Ishikawa (cell line): ENCODE measurements at regions not wholly inside any gene's neighbourhood (a gene's known extent, or its start where the extent isn't known, plus 50 kb on each side); places are given as distances from the start of the nearest gene placed in this dataset.

ENCODE experiments used
- CEBPB ChIP-seq: IDR thresholded peaks from 2 replicates; pipeline ENCODE4 v1.6.1; 2012
- CREB1 ChIP-seq: IDR thresholded peaks from 2 replicates; pipeline ENCODE4 v1.6.1; 2012; ENCODE audit warnings: low read depth
- EGR1 ChIP-seq: IDR thresholded peaks from 2 replicates; pipeline ENCODE4 v1.6.1; 2012
- EP300 ChIP-seq: IDR thresholded peaks from 2 replicates; pipeline ENCODE4 v1.6.1; 2012; ENCODE audit warnings: borderline replicate concordance
- FOXM1 ChIP-seq: IDR thresholded peaks from 2 replicates; pipeline ENCODE4 v1.6.1; 2012; ENCODE audit warnings: low read depth, borderline replicate concordance
- NFIC ChIP-seq: IDR thresholded peaks from 2 replicates; pipeline ENCODE4 v1.6.1; 2012
- RAD21 ChIP-seq: IDR thresholded peaks from 2 replicates; pipeline ENCODE4 v1.6.1; 2012; ENCODE audit warnings: low read depth
- TAF1 ChIP-seq: IDR thresholded peaks from 2 replicates; pipeline ENCODE4 v1.6.1; 2012; ENCODE audit warnings: low read depth, mild to moderate bottlenecking
- TCF12 ChIP-seq: IDR thresholded peaks from 2 replicates; pipeline ENCODE4 v1.6.1; 2012; ENCODE audit warnings: low read depth
- TEAD4 ChIP-seq: IDR thresholded peaks from 2 replicates; pipeline ENCODE4 v1.6.1; 2012
- YY1 ChIP-seq: IDR thresholded peaks from 2 replicates; pipeline ENCODE4 v1.6.1; 2012; ENCODE audit warnings: low read depth
- ZBTB7A ChIP-seq: IDR thresholded peaks from 2 replicates; pipeline ENCODE4 v1.6.1; 2012; ENCODE audit warnings: low read depth
- TF ChIP-seq, protein P1 (sequence below): IDR thresholded peaks from 2 replicates; pipeline ENCODE4 v1.6.1; 2012
- TF ChIP-seq, protein P2 (sequence below): IDR thresholded peaks from 2 replicates; pipeline ENCODE4 v1.6.1; 2012
- TF ChIP-seq, protein P3 (sequence below): IDR thresholded peaks from 2 replicates; pipeline ENCODE4 v1.6.1; 2012; ENCODE audit warnings: low read depth, mild to moderate bottlenecking

DNA sequence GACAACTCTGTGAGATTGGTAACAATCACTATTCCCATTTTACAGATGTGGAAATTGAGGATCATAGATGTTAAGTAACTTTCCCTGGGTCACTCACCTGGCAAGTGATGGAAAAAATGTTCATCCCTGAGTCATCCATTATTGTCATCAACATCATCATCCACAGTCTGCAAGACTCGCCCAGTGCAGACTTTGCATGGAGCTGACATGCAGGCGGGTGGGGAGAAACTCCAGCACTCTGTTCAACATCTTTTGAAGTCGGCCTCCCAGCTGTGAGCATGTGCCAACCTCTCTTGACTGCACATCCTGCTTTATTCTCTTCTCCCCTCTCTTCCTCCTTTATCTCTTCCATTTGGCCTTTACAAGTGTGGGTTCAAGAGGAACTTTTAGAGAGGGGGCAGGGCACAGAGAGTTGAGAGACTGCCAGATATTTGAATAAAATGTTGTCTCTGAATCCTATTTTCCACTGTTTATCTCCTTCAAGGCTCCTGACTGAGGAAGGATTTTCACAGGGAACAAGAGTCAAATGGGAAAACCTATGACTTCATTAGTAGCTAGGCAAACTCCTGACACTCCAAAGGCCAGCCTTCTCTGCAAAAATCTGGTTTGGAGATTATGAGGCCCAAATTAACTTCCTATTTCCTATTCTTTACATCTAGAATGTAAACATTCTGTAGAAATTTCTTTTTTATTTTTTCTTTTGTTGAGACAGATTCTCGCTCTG is 283.7 kb upstream of the PODXL start:
- TF ChIP-seq ZBTB7A (no peak), TEAD4 (no peak), RAD21 (no peak), TAF1 (no peak), YY1 (no peak), EGR1 (no peak), NFIC (no peak), EP300 (no peak), TCF12 (no peak), FOXM1 (no peak), CEBPB (no peak), CREB1 (no peak)
- TF ChIP-seq, protein P1, sequence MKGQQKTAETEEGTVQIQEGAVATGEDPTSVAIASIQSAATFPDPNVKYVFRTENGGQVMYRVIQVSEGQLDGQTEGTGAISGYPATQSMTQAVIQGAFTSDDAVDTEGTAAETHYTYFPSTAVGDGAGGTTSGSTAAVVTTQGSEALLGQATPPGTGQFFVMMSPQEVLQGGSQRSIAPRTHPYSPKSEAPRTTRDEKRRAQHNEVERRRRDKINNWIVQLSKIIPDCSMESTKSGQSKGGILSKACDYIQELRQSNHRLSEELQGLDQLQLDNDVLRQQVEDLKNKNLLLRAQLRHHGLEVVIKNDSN, result no peak
- TF ChIP-seq, protein P2, sequence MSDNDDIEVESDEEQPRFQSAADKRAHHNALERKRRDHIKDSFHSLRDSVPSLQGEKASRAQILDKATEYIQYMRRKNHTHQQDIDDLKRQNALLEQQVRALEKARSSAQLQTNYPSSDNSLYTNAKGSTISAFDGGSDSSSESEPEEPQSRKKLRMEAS, result no peak
- TF ChIP-seq, protein P3, sequence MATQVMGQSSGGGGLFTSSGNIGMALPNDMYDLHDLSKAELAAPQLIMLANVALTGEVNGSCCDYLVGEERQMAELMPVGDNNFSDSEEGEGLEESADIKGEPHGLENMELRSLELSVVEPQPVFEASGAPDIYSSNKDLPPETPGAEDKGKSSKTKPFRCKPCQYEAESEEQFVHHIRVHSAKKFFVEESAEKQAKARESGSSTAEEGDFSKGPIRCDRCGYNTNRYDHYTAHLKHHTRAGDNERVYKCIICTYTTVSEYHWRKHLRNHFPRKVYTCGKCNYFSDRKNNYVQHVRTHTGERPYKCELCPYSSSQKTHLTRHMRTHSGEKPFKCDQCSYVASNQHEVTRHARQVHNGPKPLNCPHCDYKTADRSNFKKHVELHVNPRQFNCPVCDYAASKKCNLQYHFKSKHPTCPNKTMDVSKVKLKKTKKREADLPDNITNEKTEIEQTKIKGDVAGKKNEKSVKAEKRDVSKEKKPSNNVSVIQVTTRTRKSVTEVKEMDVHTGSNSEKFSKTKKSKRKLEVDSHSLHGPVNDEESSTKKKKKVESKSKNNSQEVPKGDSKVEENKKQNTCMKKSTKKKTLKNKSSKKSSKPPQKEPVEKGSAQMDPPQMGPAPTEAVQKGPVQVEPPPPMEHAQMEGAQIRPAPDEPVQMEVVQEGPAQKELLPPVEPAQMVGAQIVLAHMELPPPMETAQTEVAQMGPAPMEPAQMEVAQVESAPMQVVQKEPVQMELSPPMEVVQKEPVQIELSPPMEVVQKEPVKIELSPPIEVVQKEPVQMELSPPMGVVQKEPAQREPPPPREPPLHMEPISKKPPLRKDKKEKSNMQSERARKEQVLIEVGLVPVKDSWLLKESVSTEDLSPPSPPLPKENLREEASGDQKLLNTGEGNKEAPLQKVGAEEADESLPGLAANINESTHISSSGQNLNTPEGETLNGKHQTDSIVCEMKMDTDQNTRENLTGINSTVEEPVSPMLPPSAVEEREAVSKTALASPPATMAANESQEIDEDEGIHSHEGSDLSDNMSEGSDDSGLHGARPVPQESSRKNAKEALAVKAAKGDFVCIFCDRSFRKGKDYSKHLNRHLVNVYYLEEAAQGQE, result no peak

DNA sequence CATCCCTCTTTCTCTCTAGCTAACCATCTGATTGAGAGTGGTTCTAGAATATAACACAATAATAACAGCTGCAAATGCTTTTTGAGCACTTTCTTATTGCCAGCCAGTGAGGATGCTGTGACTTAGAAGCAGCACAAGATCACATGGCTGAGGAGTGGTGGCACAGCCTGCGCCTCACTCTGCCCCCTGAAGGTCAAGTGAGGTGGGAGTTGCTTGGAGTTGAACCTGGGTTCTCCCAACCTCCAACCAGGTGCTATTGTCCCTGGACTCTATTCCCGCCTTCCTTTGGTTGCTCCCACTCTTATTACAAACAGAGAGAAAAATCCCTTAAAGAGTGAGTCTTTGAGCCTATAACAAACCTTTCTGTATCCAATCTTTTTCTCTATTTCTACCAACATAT is 280.3 kb upstream of the PODXL start:
- TF ChIP-seq YY1, result no peak
- TF ChIP-seq, protein P3, result no peak
- no peak for TF ChIP-seq RAD21
- TF ChIP-seq EGR1, result no peak
- no peak for TF ChIP-seq FOXM1
- TF ChIP-seq TAF1, result no peak
- TF ChIP-seq, protein P2, result no peak
- TF ChIP-seq CEBPB, result no peak
- TF ChIP-seq CREB1, result no peak

DNA sequence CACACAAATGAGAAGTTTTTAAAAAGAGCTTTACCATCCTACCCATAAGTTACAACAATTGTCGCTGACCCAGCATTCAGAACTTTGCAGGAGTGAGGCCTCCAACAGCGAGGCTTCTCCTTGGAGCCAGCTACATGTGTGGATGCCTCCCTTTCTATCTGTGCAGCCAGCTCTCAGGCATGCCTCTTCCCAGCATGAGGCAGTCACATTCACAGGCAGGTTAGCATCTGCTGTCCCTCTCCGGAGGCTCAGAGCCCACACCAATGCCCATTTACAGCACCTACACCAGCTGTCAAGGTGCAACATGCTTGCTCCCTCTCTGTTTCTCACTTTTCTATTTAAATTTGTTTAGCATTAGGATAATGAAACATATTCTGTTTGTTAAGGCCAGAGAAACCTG is 278.7 kb upstream of the PODXL start:
- TF ChIP-seq TEAD4, result no peak
- no peak for TF ChIP-seq TAF1
- no peak for TF ChIP-seq YY1
- no peak for TF ChIP-seq NFIC
- no peak for TF ChIP-seq RAD21
- TF ChIP-seq CREB1, result no peak
- TF ChIP-seq, protein P3, result no peak
- no peak for TF ChIP-seq FOXM1
- no peak for TF ChIP-seq EP300
- TF ChIP-seq, protein P1, result no peak

DNA sequence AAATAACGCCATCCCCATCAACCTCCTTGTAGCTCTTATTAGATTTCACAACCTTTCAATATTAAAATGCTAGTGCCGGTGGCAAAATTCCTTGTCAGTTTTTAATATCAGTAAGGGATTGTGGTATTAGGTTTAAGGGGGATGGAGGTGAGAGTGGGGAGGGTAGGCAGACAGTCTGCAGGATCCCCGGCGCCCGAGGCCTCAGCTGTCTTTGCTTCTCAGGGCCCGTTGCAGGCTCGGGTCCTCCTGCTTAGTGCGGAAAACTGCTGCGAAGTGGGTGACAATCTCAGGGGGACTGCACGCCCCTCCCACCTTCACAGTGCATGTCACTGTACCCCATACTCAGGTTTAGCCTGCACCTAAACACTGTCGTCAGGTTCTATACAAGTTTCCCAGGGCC is 274.3 kb upstream of the PODXL start:
- TF ChIP-seq, protein P3, result no peak
- TF ChIP-seq, protein P1, result no peak
- TF ChIP-seq RAD21 (no peak), YY1 (no peak), TCF12 (no peak), CEBPB (no peak), EP300 (no peak), TAF1 (no peak), TEAD4 (no peak), ZBTB7A (no peak), CREB1 (no peak), NFIC (no peak), EGR1 (no peak)
- TF ChIP-seq, protein P2, result no peak
